NT2/D1 (cell line): ENCODE measurements at regions not wholly inside any gene's neighbourhood (a gene's known extent, or its start where the extent isn't known, plus 50 kb on each side); places are given as distances from the start of the nearest gene placed in this dataset.

Source experiments
- DNase-seq: peaks from one replicate; pipeline ENCODE4 v3.0.0-alpha.2; 2011; ENCODE audit warnings: low read depth, low spot score
- H3K27me3 ChIP-seq: 2 replicates; pipeline ENCODE4 v1.6.0; 2011; ENCODE audit warnings: mild to moderate bottlenecking; ENCODE audit not compliant: insufficient read length, insufficient read depth
- H3K36me3 ChIP-seq: 2 replicates; pipeline ENCODE4 v1.6.1; 2011; ENCODE audit warnings: mild to moderate bottlenecking, low read length, mixed read lengths; ENCODE audit not compliant: insufficient read depth, insufficient read length
- H3K4me1 ChIP-seq: 2 replicates; pipeline ENCODE4 v1.5.1; 2011; ENCODE audit not compliant: insufficient read depth, insufficient read length
- H3K4me3 ChIP-seq: 2 replicates; pipeline ENCODE4 v1.5.1; 2011; ENCODE audit warnings: low read depth; ENCODE audit not compliant: insufficient read length
- H3K9ac ChIP-seq: 2 replicates; pipeline ENCODE4 v1.6.0; 2011; ENCODE audit warnings: low read depth; ENCODE audit not compliant: insufficient read length
- H3K9me3 ChIP-seq: 2 replicates; pipeline ENCODE4 v1.5.1; 2011; ENCODE audit warnings: mild to moderate bottlenecking, low read length; ENCODE audit not compliant: insufficient read depth
- SUZ12 ChIP-seq: IDR thresholded peaks from 2 replicates; pipeline ENCODE4 v1.6.1; 2011; ENCODE audit not compliant: insufficient read length, insufficient read depth; ENCODE audit errors: extremely low read depth
- YY1 ChIP-seq: IDR thresholded peaks from 2 replicates; pipeline ENCODE4 v1.6.1; 2011; ENCODE audit not compliant: insufficient read length, insufficient read depth
- ZNF274 ChIP-seq: IDR thresholded peaks from 2 replicates; pipeline ENCODE4 v1.6.1; 2011; ENCODE audit warnings: mild to moderate bottlenecking, low read depth, low read length

GRCh38 chr1:195597891-195598290 is 1010.3 kb downstream of the KCNT2 start:
- TF ChIP-seq YY1 (no peak), ZNF274 (no peak), SUZ12 (no peak)
- no peaks in the 10 kb centered on the region for H3K9me3 ChIP-seq
- no peak overlapping the region for H3K4me3 ChIP-seq
- H3K27me3 ChIP-seq = no peaks in the 10 kb centered on the region
- no peak for DNase-seq
- H3K9ac ChIP-seq = no peak overlapping the region
- no peaks in the 10 kb centered on the region for H3K4me1 ChIP-seq
- no peaks in the 10 kb centered on the region for H3K36me3 ChIP-seq

- H3K9me3 ChIP-seq = no peaks in the 10 kb centered on the region
- H3K9ac ChIP-seq = no peak overlapping the region
- H3K36me3 ChIP-seq = no peaks in the 10 kb centered on the region
- no peaks in the 10 kb centered on the region for H3K27me3 ChIP-seq
- no peaks in the 10 kb centered on the region for H3K4me1 ChIP-seq
- H3K4me3 ChIP-seq = no peak overlapping the region
- no peak for DNase-seq
- TF ChIP-seq SUZ12 (no peak), ZNF274 (no peak), YY1 (no peak)
These were observed 1013.5 kb downstream of the KCNT2 start for GRCh38 chr1:195594773-195595172.

- Histone ChIP-seq H3K36me3 (no peaks in the 10 kb centered on the region), H3K4me3 (no peak overlapping the region), H3K9ac (no peak overlapping the region), H3K4me1 (no peaks in the 10 kb centered on the region), H3K9me3 (no peaks in the 10 kb centered on the region), H3K27me3 (no peaks in the 10 kb centered on the region)
- DNase-seq = no peak
- TF ChIP-seq SUZ12 = no peak
- no peak for TF ChIP-seq ZNF274
- TF ChIP-seq YY1 = no peak
These were observed 1013.9 kb downstream of the KCNT2 start for GRCh38 chr1:195594322-195594721.

DNA sequence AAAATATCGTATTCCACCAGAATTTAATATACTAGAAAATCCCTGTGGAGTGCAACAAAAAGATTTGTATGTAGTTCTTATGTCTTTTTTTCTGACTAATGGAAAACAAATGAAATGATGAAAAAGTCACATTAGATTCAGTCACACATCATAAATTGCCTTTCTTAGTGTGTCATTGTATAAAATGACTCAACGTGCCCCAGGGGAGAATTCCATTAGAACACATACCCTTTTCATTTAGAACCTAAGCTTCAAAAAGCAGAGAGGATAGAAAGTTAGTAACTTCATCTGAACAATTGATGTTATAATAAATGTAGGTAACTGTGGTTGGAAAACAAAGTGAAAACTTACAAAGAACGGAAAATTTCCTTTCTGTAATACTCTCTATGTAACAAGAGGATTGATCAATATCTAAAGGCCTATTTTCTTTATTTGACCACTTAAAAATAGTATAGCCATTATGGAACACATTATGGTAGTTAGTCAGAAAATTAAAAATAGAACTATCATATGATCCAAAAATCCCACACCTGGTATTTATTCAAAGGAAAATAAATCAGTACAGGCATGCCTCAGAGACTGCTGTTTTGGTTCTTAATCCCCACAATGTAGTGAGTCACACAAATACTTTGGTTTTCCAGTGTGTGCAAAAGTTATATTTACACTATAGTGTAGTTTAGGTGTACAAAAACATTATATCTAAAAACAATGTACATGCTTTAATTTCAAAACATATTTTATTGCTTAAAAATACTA is 1016.1 kb downstream of the KCNT2 start:
- Histone ChIP-seq H3K36me3 (no peaks in the 10 kb centered on the region), H3K27me3 (no peaks in the 10 kb centered on the region), H3K9me3 (no peaks in the 10 kb centered on the region), H3K9ac (no peak overlapping the region), H3K4me3 (no peak overlapping the region), H3K4me1 (no peaks in the 10 kb centered on the region)
- DNase-seq = no peak
- TF ChIP-seq YY1 (no peak), ZNF274 (no peak), SUZ12 (no peak)

DNA sequence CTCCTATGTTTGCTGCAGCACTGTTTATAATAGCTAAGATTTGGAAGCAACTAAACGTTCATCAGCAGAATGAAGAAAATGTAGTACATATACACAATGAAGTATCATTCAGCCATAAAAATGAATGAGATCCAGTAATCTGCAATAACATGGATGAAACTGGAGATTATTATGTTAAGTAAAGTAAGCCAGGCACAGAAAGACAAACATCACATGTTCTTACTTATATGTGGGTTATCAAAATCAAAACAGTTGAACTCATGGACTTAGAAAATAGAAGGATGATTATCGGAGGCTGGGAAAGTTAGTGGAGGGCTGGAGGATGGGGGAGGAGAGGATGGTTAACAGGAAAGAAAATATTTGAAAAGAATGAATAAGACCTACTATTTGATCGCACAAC is 1017.6 kb downstream of the KCNT2 start:
- Histone ChIP-seq H3K4me1 (no peaks in the 10 kb centered on the region), H3K9me3 (no peaks in the 10 kb centered on the region), H3K36me3 (no peaks in the 10 kb centered on the region), H3K9ac (no peak overlapping the region), H3K27me3 (no peaks in the 10 kb centered on the region), H3K4me3 (no peak overlapping the region)
- TF ChIP-seq SUZ12 (no peak), ZNF274 (no peak), YY1 (no peak)
- no peak for DNase-seq

DNA sequence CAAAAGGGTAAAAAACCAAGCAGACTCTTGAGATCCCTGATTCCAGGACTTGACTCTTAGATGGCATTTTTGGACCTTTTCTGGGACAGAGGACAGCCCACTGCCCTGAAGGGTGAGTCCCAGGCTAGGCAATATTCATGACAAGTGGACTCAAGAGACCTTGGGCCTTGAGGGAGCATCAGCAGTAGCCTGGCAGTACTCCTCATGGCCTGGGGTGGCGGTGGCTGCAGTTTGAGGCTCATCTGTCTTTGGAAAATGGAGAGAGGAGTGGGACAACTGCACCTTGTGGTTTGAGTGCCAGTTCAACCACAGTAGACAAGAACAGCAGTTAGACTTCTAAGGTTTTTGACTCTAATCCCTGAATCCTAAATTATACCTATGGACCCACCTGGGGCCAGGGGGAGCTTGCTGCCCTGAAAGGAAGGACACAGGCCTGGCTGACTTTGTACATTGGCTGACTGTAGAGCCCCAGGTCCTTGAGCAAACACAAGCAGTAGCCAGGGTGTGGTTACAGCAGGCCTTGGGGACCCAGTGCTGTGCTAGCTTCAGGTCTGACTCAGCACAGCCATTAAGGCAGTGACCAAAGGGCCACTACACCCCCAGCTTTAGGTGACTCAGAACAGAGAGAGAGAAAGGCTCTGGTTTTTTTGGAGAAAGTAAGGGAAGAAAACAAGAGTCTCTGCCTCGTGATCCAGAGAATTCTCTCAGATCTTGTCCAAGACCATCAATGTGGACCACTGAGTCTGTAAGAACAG is 1023.2 kb downstream of the KCNT2 start:
- Histone ChIP-seq H3K9ac (no peak overlapping the region), H3K9me3 (no peaks in the 10 kb centered on the region), H3K4me1 (no peaks in the 10 kb centered on the region), H3K36me3 (no peaks in the 10 kb centered on the region), H3K27me3 (no peaks in the 10 kb centered on the region), H3K4me3 (no peak overlapping the region)
- TF ChIP-seq YY1 (no peak), SUZ12 (no peak), ZNF274 (no peak)
- peak; percentile 2 for DNase-seq

- H3K9me3 ChIP-seq = no peaks in the 10 kb centered on the region
- no peak for DNase-seq
- no peaks in the 10 kb centered on the region for H3K36me3 ChIP-seq
- no peak overlapping the region for H3K9ac ChIP-seq
- H3K4me3 ChIP-seq = no peak overlapping the region
- TF ChIP-seq SUZ12 (no peak), YY1 (no peak), ZNF274 (no peak)
- no peaks in the 10 kb centered on the region for H3K27me3 ChIP-seq
- no peaks in the 10 kb centered on the region for H3K4me1 ChIP-seq
These were observed 1027.3 kb downstream of the KCNT2 start for GRCh38 chr1:195580988-195581387.
